C4-2B (cell line): ENCODE measurements at regions not wholly inside any gene's neighbourhood (a gene's known extent, or its start where the extent isn't known, plus 50 kb on each side); places are given as distances from the start of the nearest gene placed in this dataset.
A peak's percentile ranks its signal among the peaks of the same experiment; 100 is the strongest.

ENCODE experiments used
- H3K27ac ChIP-seq: fragments of 450-650 bp; 2 replicates; pipeline ENCODE4 v1.5.1; 2017
- ZFX ChIP-seq: fragments of 450-650 bp; IDR thresholded peaks from 2 replicates; pipeline ENCODE4 v1.6.1; 2017
- TF ChIP-seq, protein P1 (sequence below): fragments of 450-650 bp; conservative IDR thresholded peaks from 2 replicates; pipeline ENCODE4 v1.5.1; 2017; ENCODE audit warnings: mild to moderate bottlenecking

DNA sequence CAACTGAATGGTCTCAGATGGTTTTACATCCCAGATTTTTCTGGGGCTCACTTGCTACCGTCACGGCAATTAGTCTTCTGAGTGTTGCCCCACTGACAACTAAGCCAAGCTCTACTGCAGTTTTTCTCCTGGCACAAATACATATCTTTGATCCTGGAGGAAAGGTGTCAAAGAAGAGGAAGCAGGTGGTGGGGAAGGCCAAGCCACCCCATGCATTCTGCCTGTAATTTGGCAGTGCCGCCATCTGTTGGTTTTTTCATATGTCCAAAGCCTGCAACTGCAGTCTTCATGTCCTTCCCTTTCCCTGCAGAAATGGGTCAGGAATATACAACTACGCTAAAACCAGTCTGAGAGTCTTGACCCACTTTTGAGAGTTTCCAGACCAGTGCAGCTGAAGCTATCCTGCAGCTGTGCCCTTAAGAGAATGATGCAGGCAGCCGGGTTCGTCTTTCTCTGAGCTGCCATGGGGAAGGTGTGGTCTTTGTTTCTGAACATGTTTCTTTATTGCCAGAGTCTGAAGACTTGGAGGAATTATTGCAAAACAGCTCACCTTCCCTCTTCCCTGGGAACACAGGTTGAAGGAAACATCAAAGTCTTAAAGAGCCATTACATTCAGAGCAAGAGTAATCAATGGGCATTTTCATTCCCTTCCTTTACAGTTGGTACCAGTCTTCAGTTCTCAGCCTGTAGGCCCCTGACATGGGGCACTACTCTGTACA lies 71.8 kb upstream of the ATL2 start:
- H3K27ac ChIP-seq: no peak overlapping the region
- TF ChIP-seq, protein P1, sequence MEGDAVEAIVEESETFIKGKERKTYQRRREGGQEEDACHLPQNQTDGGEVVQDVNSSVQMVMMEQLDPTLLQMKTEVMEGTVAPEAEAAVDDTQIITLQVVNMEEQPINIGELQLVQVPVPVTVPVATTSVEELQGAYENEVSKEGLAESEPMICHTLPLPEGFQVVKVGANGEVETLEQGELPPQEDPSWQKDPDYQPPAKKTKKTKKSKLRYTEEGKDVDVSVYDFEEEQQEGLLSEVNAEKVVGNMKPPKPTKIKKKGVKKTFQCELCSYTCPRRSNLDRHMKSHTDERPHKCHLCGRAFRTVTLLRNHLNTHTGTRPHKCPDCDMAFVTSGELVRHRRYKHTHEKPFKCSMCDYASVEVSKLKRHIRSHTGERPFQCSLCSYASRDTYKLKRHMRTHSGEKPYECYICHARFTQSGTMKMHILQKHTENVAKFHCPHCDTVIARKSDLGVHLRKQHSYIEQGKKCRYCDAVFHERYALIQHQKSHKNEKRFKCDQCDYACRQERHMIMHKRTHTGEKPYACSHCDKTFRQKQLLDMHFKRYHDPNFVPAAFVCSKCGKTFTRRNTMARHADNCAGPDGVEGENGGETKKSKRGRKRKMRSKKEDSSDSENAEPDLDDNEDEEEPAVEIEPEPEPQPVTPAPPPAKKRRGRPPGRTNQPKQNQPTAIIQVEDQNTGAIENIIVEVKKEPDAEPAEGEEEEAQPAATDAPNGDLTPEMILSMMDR: no peak
- TF ChIP-seq ZFX: no peak

DNA sequence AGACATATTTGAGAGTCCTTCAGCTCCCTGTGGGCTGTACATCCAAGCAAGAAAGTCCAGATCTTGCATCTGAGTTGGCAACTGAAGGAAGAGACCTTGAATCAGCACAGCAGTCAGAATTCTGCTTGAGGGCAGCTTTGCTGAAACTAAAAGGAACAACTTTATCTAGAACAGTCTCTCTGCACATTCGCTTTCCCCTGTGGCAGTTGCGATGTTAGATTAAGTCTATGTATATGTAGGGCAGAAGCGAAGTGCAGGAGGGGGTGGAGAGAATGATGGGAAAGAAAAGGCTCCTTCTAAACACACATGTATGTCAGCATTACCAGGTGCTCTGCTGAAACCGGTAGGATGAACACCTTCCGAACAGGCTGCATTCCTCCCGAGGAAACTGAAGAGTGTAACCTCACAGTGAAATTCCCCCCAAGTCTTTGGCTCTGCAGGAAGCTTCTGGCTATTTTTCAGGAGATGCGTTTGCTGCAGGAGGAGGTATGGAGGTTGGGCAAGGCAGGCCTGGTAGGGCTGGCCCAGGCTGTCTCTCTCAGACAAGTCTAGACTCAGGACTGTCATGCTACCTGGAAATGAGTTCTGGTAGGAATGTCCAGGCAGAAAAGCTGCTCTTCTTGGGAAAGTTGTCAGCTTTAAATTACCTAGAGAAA lies 70.0 kb upstream of the ATL2 start:
- TF ChIP-seq, protein P1: no peak
- no peak for TF ChIP-seq ZFX

DNA sequence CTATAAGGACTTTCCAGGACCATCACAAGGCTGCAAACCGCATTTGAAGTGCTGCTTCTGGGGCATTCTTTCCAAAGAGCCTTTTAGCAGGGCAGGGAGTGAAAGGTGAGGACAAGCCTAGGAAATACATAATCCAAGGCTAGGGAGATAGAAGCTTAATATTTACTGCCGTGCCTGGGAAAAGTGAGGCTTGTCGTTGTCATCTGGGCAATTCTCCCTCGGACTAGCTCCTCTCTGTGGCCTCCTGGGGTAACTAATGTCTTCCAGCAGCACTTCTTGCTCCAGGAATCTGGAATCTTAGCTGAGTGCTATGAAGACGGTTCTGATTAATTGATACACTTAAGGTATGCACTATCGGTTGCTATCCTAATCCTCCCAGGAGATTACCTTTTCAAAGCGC lies 69.3 kb upstream of the ATL2 start:
- no peak overlapping the region for H3K27ac ChIP-seq
- TF ChIP-seq, protein P1: no peak
- TF ChIP-seq ZFX: no peak

More for the DNA sequence above, 70.0 kb upstream of the ATL2 start:
- H3K27ac ChIP-seq: no peak overlapping the region

DNA sequence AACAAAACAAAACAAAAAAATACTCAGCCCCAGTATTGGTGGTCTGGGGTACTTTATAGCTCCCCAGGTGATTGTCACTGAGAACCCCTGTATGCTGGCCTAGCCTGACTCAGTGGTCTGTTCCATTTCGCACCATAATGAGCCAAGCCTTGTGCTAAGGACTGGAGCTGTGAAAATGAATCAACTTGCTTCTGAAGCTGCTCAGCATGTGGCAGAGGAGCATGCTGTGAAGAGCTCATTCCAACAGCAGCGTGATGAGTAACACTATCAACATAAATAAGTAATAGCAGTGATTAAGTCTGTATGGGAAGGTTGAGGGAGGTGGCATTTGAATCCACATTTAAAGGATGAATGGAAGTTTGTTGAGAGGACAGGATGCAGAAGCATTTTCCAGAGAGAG lies 67.2 kb upstream of the ATL2 start:
- H3K27ac ChIP-seq: no peak overlapping the region
- TF ChIP-seq ZFX: no peak
- TF ChIP-seq, protein P1: no peak

DNA sequence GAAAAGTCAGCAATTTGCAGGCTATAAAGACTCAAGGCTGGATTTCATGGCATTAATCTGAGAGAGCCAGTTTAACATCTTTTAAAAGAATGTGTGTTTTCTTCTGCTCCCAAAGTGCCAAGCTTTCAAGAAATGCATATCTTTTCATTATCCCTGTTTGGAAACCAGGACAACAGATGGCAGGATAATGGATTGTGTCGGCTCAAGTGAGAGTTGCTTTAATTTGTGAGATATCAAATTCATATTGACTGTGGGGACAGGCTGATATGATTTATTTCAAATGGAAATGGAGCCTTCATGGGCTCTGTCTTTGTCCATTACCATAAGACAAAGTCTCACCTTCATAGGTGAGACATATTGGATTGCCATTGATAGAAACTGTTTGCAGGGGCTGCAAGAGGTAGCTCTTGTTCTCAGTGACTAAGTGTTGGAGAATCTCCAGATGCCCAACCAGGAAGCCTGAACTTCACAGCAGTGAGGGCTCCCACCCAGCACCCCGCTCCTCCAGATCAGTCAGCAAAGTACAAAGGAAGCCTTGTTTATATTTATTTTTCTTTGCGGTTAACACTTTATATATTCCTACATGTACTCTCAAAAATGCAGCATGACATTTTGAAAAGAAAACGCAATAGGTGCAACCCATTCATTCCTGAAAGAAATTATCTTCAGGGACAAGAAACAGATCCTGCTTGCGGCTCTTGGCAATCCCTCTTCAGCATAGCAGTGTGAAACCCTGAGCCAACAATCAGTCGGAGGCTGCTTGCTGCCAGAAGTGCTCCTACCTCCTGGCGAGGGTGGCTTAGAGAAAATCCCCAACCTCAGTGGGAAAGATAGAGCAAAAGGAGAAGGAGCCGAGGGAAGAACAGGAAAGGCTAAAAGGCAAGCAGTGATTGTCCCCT lies 65.8 kb upstream of the ATL2 start:
- no peak overlapping the region for H3K27ac ChIP-seq
- no peak for TF ChIP-seq ZFX
- TF ChIP-seq, protein P1: no peak

DNA sequence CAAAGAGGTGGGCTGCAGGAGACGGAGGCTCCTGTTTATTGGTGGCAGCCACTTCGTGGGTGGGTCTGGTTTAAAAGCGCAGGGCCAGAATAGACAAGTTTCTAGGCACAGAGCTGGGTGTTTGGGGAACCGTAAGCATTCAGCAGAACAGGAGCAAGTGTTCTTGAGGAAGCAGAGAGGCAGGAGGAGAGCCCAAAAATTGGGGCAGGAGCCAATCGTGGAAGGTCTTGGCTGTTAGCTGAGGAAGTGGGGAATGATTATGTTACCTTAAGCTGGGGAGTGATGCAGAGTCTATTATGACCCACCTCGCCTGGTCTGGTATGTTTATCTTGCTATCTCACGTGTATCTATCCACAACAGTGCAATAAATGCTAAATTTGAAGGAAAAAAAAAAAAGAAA lies 64.3 kb upstream of the ATL2 start:
- H3K27ac ChIP-seq: peak overlapping the region; percentile 37; the same call in 1 of the 2 replicates
- TF ChIP-seq, protein P1: no peak
- TF ChIP-seq ZFX: no peak
